Thyroid gland (tissue), 4 donors: ENCODE measurements at regions not wholly inside any gene's neighbourhood (a gene's known extent, or its start where the extent isn't known, plus 50 kb on each side); places are given as distances from the start of the nearest gene placed in this dataset.

Experiments
- DNase-seq, 2 donors: peaks; one replicate each; pipeline ENCODE4 v3.0.0-alpha.2; 2019
- H3K27ac ChIP-seq, 3 donors: fragments of 200-600 bp; sonication (generic); 1 replicate in 2 of 3; 2 replicates in 1 of 3; pipeline ENCODE4 v1.5.1; 2016 to 2019; ENCODE audit warnings: mild to moderate bottlenecking in 1 of 3, moderate library complexity in 1 of 3
- H3K27me3 ChIP-seq: fragments of 200-600 bp; sonication (generic); one replicate; pipeline ENCODE4 v1.5.1; 2019
- H3K36me3 ChIP-seq, 2 donors: fragments of 200-600 bp; sonication (generic); one replicate each; pipeline ENCODE4 v1.5.1; 2016 to 2019
- H3K4me1 ChIP-seq, 2 donors: fragments of 200-600 bp; sonication (generic); one replicate each; pipeline ENCODE4 v1.5.1; 2017 to 2019
- H3K4me3 ChIP-seq, 3 donors: fragments of 200-600 bp; sonication (generic); replicated peaks in 1 of 3; 1 replicate in 2 of 3; 2 replicates in 1 of 3; pipeline ENCODE4 v1.5.1; 2016; ENCODE audit warnings: mild to moderate bottlenecking in 1 of 3
- H3K9me3 ChIP-seq: fragments of 200-600 bp; sonication (generic); one replicate; pipeline ENCODE4 v1.5.1; 2017
- CTCF ChIP-seq, 6 experiments: fragments of 200-600 bp in 3 of 6; fragments of 450-650 bp in 3 of 6; sonication (generic) in 3 of 6; IDR thresholded peaks; one replicate each; pipeline ENCODE4 v1.5.1; 2016 to 2019; ENCODE audit warnings: antibody characterized with exemption in 6 of 6, mild to moderate bottlenecking in 2 of 6, inconsistent platforms in 1 of 6, moderate library complexity in 1 of 6
- POLR2A ChIP-seq, 2 donors: fragments of 450-650 bp; IDR thresholded peaks; one replicate each; pipeline ENCODE4 v1.6.1; 2017; ENCODE audit warnings: antibody characterized with exemption in 2 of 2, mild to moderate bottlenecking in 2 of 2, moderate library complexity in 1 of 2
- WGBS, 2 donors: methylation state at CpG; one replicate each; pipeline ENCODE4 v1.1.5; 2017; 5-methylcytosine and 5-hydroxymethylcytosine counted together
- intact Hi-C: fragments of 100-400 bp; cut with DNase I; formaldehyde crosslinking; loops from one replicate; pipeline ENCODE4 v1.15.1; 2023

- Histone ChIP-seq H3K27me3 (no peaks in the 10 kb centered on the region), H3K36me3 (no peaks in the 10 kb centered on the region), H3K4me3 (no peak overlapping the region), H3K4me1 (no peaks in the 10 kb centered on the region), H3K9me3 (no peaks in the 10 kb centered on the region), H3K27ac (no peak overlapping the region)
- DNase-seq = no peak
- WGBS, 2 donors = 75% methylated on average over 1 of the region's 1 CpG
- intact Hi-C loops = no loop called here
- TF ChIP-seq CTCF (IDR thresholded peaks at IDR 0.05) (no peak), POLR2A (IDR thresholded peaks at IDR 0.05) (no peak)
These were observed 409.3 kb downstream of the GASK1B start for GRCh38 chr4:157763490-157763889.

- H3K36me3 ChIP-seq = no peaks in the 10 kb centered on the region
- H3K27ac ChIP-seq = no peak overlapping the region
- DNase-seq = no peak
- H3K27me3 ChIP-seq = no peaks in the 10 kb centered on the region
- no peak overlapping the region for H3K4me3 ChIP-seq
- WGBS, 2 donors = 89 to 92% methylated on average over 2 of the region's 2 CpGs
- no peaks in the 10 kb centered on the region for H3K4me1 ChIP-seq
- TF ChIP-seq POLR2A (IDR thresholded peaks at IDR 0.05) (no peak), CTCF (IDR thresholded peaks at IDR 0.05) (no peak)
- no peaks in the 10 kb centered on the region for H3K9me3 ChIP-seq
- intact Hi-C loops = no loop called here
These were observed 418.4 kb downstream of the GASK1B start for GRCh38 chr4:157754410-157754809.

- no peaks in the 10 kb centered on the region for H3K36me3 ChIP-seq
- no peak for DNase-seq
- H3K4me3 ChIP-seq = no peak overlapping the region
- WGBS, 2 donors = 84 to 85% methylated on average over 2 of the region's 2 CpGs
- intact Hi-C loops = no loop called here
- no peak overlapping the region for H3K27ac ChIP-seq
- H3K27me3 ChIP-seq = no peaks in the 10 kb centered on the region
- no peaks in the 10 kb centered on the region for H3K9me3 ChIP-seq
- no peaks in the 10 kb centered on the region for H3K4me1 ChIP-seq
- TF ChIP-seq CTCF (IDR thresholded peaks at IDR 0.05) (no peak), POLR2A (IDR thresholded peaks at IDR 0.05) (no peak)
These were observed 421.2 kb downstream of the GASK1B start for GRCh38 chr4:157751631-157752030.

- Histone ChIP-seq H3K4me3 (no peak overlapping the region), H3K9me3 (no peaks in the 10 kb centered on the region), H3K27me3 (no peaks in the 10 kb centered on the region), H3K27ac (no peak overlapping the region), H3K36me3 (no peaks in the 10 kb centered on the region), H3K4me1 (no peaks in the 10 kb centered on the region)
- no peak for DNase-seq
- 57 to 75% methylated on average over 1 of the region's 1 CpG for WGBS, 2 donors
- TF ChIP-seq POLR2A (IDR thresholded peaks at IDR 0.05) (no peak), CTCF (IDR thresholded peaks at IDR 0.05) (no peak)
- intact Hi-C loops = no loop called here
These were observed 431.2 kb downstream of the GASK1B start for GRCh38 chr4:157741642-157742041.

GRCh38 chr4:157739242-157739641 lies 433.6 kb downstream of the GASK1B start:
- 80 to 82% methylated on average over 2 of the region's 2 CpGs for WGBS, 2 donors
- DNase-seq = no peak
- Histone ChIP-seq H3K4me3 (no peak overlapping the region), H3K27ac (no peak overlapping the region), H3K9me3 (no peaks in the 10 kb centered on the region), H3K36me3 (no peaks in the 10 kb centered on the region), H3K4me1 (no peaks in the 10 kb centered on the region), H3K27me3 (no peaks in the 10 kb centered on the region)
- intact Hi-C loops = no loop called here
- TF ChIP-seq CTCF (IDR thresholded peaks at IDR 0.05) = no peak
- no peak for TF ChIP-seq POLR2A (IDR thresholded peaks at IDR 0.05)
